ENCODE measurements at regions not wholly inside any gene's neighbourhood (a gene's known extent, or its start where the extent isn't known, plus 50 kb on each side); places are given as distances from the start of the nearest gene placed in this dataset.

DNA sequence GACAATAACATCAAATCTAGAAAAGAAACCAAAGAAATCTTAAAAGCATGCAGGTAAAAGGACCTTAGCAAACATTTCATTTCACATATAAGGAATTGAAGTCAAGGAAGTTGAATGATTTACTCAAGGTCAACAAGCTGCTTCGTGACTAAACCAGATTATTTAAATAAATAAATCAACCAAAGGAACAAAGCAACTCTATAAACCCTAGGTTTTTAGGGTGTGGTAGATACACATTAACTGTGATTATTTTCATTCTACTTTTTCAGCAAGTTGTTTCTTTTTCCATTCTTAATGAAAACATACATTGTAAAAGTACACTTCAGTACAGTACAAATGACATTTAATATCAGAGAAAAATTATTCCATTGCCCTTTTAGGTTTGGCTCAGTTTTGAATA, 382.0 kb upstream of the STEAP1 start:
- DNase-seq (ENCODE audit: low spot score), result no peak
- TF ChIP-seq CTCF (IDR thresholded peaks at IDR 0.05; ENCODE audit: extremely low read depth, insufficient read depth, missing control alignments), result no peak
- in situ Hi-C loops (cut with MboI; ENCODE audit: low pct_unique_long_range_greater_than_20kb, low sequenced_read_pairs, unreplicated experiment), result no loop called here

DNA sequence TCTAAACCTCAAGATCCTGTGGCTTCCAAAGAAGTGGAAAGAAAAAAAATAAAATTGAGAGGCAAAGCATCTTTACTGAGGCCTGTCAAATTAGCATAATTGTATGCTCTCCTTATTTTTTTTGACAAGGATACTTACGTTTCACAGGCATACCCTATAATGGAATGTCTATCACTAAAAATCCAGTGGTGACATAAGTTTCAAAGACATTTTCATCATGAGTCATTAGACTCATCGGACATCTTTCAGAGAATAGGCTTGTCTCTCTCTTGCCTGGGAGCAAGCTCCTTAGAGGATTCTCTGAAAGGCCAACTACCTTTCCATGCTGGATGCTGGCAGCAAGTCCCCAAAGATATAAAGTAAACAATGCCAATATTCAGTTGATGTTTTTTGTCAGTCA, 380.7 kb upstream of the STEAP1 start:
- DNase-seq (ENCODE audit: low spot score), result no peak
- TF ChIP-seq CTCF (IDR thresholded peaks at IDR 0.05; ENCODE audit: extremely low read depth, insufficient read depth, missing control alignments), result no peak
- in situ Hi-C loops (cut with MboI; ENCODE audit: low pct_unique_long_range_greater_than_20kb, low sequenced_read_pairs, unreplicated experiment), result no loop called here

- in situ Hi-C loops (cut with MboI; ENCODE audit: low pct_unique_long_range_greater_than_20kb, low sequenced_read_pairs, unreplicated experiment), result no loop called here
- no peak for DNase-seq (ENCODE audit: low spot score)
- TF ChIP-seq CTCF (IDR thresholded peaks at IDR 0.05; ENCODE audit: extremely low read depth, insufficient read depth, missing control alignments), result no peak
Measured at GRCh38 chr7:89775459-89775858, 378.8 kb upstream of the STEAP1 start.

DNA sequence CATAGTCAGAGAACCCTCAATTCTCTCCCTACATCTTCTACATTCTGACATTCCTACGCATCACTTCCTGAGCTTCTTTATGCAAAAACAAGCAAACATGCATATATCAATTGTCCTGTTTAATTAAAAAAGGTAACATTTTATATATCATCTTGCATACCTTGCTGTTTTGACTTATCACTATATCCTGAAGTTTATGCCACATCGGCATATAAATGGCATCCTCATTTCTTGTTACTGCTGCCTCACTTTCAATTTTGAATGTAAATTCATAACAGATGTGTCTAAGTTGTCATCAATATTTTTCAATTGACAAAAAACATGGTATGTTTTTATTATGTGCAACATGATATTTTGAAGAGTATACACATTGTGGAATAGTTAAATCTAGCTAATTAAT, 377.3 kb upstream of the STEAP1 start:
- in situ Hi-C loops (cut with MboI; ENCODE audit: low pct_unique_long_range_greater_than_20kb, low sequenced_read_pairs, unreplicated experiment), result no loop called here
- TF ChIP-seq CTCF (IDR thresholded peaks at IDR 0.05; ENCODE audit: extremely low read depth, insufficient read depth, missing control alignments), result no peak

GRCh38 chr7:89777499-89777898, 376.8 kb upstream of the STEAP1 start:
- no peak for DNase-seq (ENCODE audit: low spot score)
- no peak for TF ChIP-seq CTCF (IDR thresholded peaks at IDR 0.05; ENCODE audit: extremely low read depth, insufficient read depth, missing control alignments)
- in situ Hi-C loops (cut with MboI; ENCODE audit: low pct_unique_long_range_greater_than_20kb, low sequenced_read_pairs, unreplicated experiment), result no loop called here

More for the DNA sequence above, 377.3 kb upstream of the STEAP1 start:
- DNase-seq (ENCODE audit: low spot score), result no peak

GRCh38 chr7:89780291-89780690, 374.0 kb upstream of the STEAP1 start:
- in situ Hi-C loops (cut with MboI; ENCODE audit: low pct_unique_long_range_greater_than_20kb, low sequenced_read_pairs, unreplicated experiment), result no loop called here
- no peak for DNase-seq (ENCODE audit: low spot score)
- no peak for TF ChIP-seq CTCF (IDR thresholded peaks at IDR 0.05; ENCODE audit: extremely low read depth, insufficient read depth, missing control alignments)

DNA sequence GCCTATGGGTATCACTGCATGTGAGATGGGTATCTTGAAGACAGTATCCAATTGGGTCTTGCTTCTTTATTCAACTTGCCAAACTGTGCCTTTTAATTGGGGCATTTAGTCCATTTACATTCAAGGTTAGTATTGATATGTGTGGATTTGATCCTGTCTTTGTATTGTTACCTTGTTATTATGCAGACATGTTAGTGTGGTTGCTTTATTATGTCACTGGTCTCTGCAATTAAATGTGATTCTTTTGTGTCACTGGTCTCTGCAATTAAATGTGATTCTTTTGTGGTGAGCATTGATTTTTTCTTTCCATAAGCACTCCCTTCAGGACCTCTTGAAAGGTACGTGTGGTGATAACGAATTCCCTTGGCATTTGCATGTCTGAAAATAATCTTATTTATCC, 357.8 kb upstream of the STEAP1 start:
- no peak for TF ChIP-seq CTCF (IDR thresholded peaks at IDR 0.05; ENCODE audit: extremely low read depth, insufficient read depth, missing control alignments)
- DNase-seq (ENCODE audit: low spot score), result no peak
- in situ Hi-C loops (cut with MboI; ENCODE audit: low pct_unique_long_range_greater_than_20kb, low sequenced_read_pairs, unreplicated experiment), result no loop called here
